NCI-H1694 treated with DMSO at 0.1 percent for 48 hours (cell line): ENCODE measurements at regions not wholly inside any gene's neighbourhood (a gene's known extent, or its start where the extent isn't known, plus 50 kb on each side); places are given as distances from the start of the nearest gene placed in this dataset.
A peak's percentile ranks its signal among the peaks of the same experiment; 100 is the strongest.

Experiments used
- DNase-seq: peaks from one replicate; lab custom pipeline; 2025; lab: John Stamatoyannopoulos, UW

DNA sequence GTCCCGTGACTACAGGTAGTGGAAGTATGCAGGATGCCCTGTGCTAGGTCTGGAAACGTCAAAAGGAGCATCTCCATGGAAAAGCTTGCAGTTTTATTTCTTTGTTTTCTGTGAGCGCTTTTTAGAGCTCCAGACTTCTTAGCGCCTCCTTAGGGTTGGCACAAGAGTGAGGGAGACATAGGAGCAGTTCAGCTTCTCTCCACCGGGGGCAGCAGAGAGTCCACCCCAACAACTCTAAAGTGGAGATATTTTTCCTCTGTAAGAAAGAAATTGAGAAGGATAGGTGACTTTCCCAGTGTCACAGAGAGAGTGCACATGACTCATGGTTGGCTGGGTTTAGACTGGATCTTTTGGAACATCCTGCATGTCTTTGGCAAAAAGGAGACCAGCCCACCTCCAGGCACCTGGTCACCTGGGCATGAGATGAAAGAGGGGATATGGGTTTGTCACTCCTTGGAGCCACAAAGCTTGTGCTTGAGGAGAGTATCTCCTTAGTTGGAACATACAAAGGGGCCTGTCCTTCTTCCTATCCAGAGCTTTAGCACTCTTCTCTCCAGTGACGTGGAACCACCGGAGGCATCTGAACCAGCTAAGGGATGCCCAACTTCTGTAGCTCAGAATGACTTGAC lies 637.7 kb downstream of the SEMA5A start:
- peak; percentile 29 for DNase-seq

DNA sequence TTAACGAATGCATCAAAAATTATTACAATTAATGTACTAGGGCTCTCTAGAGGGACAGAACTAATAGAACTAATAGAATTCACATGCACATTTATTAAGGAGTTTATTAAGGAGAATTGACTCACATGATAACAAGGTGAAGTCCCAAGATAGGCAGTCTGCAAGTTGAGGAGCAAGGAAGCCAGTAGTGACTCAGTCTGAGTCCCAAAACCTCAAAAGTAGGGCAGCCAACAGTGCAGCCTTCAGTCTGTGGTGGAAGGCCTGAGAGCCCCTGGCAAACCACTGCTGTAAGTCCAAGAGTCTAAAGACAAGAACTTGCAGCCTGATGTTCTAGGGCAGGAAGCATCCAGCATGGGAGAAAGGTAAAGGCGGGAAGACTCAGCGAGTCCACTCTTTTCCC lies 633.8 kb downstream of the SEMA5A start:
- DNase-seq: no peak

DNA sequence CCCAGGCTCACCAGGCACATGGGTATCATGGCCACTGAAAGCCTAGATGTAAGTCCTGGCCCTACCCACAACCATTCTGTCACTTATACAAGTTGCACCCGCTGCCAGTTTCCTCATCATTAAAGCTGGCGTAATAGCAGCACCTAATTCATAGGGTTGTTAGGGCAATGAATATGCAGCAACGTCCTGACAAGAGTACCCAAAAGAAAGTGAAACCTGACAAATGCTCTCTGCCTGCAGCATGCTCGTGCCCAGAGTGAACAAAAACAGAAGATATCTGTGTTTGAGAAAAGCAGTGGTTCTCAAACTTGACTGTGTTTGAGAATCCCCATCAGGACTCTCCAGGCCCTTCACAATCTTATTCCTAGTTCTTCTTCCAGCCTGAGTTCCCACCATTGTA lies 632.4 kb downstream of the SEMA5A start:
- DNase-seq: no peak

DNA sequence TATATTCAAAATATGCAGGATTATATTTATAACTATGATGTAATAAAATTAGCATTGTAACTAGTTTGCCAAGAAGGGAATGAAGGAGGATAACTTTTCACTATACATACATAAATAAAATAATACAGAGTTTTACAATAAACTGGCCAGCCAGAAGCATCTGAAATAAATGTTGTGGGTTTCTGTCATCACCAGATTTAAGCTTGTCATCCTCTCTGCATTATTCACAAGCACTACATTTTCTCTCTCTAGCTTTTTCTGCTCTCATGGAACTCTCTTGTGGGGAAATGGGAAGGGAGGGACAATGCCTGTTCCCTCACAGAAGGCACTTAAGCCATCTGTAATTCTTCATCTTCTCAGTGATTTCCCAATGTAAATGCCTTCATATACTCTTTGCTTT lies 626.8 kb downstream of the SEMA5A start:
- DNase-seq: no peak

DNA sequence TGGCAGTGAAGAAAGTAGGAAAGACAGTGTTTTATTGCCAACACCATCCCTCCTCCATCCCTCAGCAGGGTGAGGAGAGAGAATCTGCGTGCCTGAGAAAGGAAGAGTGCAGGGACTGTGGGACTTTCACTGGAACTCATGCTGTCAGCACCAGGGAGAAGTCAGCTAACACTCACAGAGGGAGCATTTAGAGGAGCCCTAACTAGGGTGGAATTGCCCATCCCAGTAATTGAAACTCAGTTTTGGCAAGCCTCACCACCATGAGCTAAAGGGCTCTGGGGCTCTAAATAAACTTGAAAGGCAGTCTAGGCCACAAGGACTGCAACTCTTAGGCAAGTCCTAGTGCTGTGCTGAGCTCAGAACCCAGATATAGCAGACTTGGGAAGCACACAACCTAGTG lies 622.3 kb downstream of the SEMA5A start:
- no peak for DNase-seq

DNA sequence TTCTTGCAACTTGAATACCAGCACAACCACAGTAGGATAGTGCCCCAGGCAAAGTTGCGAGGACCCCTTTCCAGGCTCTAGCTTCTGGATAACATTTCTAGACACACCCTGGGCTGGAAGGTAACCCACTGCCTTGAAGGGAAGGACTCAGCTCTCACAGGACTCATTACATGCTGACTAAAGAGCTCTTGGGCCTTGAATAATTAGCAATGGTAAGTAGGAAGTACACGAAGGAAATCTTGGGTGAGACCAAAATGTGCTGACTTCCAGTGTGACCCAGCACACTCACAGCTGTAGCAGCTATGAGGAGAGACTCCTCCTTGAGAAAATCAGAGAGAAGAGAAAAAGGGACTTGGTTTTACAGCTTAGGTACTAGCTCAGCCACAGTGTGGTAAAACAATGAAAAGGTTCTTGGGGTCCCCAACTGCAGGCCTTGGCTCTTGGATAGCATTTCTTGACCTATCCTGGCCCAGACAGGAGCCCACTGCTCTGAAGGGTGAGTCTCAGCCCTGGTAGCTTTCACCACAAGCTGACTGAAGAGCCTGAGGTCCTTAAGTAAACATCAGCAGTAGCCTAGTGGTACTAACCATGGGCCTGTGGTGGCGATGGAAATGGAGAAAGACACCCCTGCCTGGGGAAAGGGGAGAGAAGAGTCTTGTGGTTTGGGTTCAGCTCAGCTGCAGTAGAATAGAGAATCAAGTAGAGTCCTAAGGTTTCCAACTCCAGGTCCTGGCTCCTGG lies 621.7 kb downstream of the SEMA5A start:
- no peak for DNase-seq

DNA sequence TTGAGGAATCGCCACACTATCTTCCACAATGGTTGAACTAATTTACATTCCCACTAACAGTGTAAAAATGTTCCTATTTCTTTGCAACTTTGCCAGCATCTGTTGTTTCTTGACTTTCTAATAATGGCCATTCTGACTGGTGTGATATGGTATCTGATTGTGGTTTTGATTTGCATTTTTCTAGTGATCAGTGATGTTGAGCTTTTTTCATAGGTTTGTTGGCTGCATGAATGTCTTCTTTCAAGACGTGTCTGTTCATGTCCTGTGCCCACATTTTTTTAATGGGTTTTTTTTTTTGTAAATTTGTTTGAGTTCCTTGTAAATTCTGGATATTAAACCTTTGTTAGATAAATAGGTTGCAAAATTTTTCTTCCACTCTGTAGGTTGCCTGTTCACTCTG lies 615.9 kb downstream of the SEMA5A start:
- no peak for DNase-seq

DNA sequence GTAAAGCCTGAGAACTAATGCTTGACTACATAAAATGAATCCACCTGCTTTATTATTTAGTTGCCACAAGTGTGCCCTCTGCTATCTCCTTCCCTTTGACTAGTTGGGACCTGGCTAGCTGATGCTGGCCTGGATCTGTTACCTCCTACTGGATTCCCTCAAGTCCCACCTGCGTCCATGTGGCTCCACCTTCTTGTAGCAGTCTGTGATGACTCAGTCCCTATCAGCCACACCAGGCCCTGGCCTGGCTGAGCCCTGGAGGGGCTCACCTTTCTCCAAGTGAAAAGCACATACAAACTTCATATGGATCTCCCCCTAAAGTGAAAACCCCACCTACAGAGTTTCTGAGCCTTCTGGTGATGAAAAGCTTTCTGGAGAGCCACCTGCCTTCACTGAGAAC lies 611.4 kb downstream of the SEMA5A start:
- no peak for DNase-seq

DNA sequence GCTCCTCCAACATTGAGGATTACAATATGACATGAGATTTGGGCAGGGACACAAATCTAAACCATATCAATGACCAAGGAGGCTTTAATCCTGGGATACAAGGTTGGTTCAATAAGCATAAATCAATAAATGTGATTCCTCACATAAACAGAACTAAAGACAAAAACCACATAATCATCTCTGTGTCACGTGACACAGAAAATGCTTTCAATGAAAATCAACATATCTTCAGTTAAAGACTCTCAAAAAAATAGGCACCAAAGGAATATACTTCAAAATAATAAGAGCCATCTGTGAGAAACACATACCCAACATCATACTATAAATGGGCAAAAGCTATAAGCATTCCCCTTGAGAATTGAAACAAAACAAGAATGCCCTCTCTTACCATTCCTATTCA lies 604.9 kb downstream of the SEMA5A start:
- no peak for DNase-seq

DNA sequence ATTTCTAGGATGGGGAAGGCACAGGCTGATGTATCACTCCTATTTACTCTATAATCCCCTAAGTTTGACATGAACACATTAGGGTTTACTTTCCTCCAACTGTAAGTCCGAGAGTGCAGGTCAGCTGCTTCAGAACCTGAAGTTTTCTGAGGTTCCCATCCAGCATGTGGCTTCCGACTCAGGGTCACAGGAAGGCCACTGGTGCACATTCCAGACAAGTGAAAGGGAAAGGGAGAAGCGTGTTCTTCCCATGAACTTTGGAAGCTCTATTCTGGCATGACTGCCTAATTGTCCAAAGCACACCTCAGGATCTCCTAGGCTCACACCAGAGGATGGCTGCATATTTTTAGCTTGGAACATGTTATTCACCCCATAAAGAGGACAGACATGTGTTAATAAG lies 602.6 kb downstream of the SEMA5A start:
- DNase-seq: no peak

DNA sequence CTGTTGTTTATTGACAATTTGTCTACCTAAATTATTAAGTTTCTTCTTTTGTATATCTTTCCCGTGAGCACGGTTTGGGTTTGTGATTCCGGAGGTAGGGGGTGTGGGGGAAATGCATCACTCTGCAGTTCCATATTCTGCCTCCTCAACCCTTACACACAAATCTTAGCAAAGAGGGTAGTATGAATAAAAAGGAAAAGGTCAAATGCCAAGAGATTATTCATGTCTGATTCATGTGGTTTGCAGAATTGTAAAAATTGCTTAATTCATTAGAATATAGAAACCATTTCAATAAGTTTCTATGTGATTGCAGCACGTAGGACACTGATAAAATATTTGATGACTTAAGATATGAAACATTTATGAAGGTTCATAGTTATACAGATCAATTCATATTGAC lies 601.9 kb downstream of the SEMA5A start:
- no peak for DNase-seq

DNA sequence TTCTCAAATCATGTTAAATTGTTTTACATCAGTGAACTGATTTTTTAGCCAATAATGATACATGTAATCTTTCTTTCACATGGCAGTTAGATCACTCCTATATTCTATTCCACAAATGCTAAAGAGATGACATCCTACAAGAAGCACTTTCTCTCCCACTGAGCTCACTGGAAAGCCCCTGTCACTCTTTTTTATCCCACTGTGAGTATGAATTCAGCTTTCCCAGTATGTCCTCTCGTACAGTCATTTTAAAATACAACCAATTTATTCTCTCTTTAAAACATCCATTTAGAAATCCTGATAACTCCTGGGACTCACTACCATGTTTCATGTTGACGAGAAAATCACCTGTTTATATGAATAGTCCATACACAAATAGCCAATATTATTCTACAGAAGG lies 599.9 kb downstream of the SEMA5A start:
- DNase-seq: no peak

DNA sequence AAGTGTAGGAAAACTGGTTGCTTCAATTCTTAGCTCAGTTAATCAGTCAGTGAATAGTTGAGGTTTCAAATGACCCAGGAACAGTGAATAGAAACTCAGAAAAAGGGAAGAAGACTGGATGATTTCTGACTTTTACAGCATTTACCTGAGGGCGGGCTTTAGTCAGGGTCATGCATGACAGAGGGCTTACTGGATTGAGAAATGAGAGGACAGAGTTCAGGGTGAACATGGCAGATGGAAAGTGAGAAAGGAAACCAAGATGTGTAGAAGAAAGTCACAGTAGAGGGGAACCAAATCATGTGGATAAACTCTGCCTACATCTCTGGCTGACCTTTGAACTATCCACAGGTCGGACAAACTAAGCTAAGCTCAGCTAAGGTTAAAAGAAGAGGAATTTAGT lies 596.0 kb downstream of the SEMA5A start:
- no peak for DNase-seq

DNA sequence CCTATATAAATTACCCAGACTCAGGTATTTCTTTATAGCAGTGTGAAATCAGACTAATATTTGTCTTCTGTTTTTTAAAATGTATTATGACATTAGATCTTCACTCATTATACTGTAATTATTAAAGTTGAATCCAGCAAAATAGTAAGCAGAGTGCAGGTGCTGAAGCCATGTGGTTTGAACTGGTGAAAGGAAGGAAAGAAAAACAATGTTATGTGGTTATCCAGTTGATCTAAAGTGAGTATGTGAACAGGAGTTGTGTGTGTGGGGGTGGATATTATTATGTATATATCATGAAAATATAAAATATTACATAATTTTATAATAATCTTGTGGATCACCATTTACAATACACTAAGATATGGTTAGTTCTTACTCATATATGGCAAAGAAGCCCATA lies 593.7 kb downstream of the SEMA5A start:
- no peak for DNase-seq

DNA sequence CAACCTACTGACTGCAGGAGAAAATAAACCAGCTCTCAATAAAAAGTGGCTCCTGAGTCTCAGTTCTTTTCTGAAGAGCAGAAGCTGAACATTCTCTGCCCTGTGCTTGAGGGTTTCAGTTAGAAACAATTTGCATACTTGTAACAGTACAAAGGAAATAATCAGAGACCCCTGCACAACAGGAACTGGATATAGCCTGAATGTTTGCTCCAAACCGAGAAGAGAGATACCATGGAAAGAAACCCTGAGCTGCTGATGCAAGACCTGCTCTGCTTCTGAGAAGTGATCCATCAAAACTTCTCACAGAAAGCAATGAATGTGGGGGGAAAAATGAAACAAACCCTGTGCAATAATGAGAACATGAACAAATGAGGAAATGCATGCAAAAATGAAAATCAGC lies 592.9 kb downstream of the SEMA5A start:
- no peak for DNase-seq

DNA sequence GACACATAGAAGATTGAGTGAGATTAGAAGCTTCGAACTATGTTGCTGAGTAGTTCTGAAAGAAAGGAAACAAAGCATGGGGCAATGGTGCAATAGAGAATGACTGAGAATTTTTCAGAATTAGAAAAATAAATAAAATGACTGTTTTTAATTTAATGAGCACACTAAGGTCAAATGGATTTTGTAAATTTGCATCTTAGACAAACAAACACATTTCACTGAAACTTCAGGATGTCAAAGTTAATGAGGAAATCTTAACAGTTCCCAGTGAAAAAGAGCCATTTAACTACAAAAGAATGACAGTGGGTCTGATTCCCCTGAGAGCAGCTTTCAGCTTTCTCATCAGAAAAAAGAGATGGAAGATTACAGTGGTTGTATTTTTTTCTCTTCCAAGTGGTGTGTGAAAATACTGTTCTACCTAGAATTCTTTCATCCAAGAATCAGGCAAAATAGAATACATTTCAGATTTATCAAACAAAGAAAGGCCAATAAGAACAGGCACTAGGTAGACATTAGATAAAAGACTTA lies 591.9 kb downstream of the SEMA5A start:
- DNase-seq: no peak

DNA sequence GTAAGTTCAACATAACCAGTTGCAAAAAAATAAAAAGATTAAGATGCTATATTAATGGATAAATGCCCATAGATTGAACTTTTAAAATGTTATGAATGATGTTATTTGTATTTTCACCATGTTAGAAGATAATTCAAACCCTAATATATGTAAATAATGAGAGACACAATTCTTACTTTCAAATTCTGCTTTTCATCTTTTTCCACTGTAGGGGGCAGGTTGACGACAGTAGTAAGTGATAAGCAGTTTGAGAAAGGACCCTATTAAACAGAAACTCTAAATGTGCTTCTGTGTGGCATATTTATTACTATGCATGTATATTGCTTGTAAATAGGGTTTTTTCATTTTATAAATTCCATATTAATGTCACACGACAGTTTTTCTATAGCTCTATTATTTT lies 591.1 kb downstream of the SEMA5A start:
- DNase-seq: no peak

DNA sequence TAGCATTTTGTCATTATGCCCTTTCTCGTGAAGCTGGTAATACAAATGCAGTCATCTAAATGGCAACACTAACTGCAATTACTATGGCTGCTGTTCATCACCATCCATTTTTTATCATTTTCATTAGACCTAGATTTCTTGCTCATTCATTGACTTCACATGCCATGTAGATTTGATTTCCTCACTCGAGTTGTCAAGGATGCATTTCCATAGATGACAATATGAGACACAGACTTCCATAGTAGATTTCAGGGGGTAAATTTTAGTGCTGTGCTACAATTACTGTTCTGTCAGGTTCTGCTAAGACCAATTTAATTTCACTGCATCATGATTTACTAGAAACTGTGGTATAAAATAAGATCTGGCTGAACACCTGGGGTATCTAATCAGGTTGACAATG lies 589.2 kb downstream of the SEMA5A start:
- DNase-seq: no peak

DNA sequence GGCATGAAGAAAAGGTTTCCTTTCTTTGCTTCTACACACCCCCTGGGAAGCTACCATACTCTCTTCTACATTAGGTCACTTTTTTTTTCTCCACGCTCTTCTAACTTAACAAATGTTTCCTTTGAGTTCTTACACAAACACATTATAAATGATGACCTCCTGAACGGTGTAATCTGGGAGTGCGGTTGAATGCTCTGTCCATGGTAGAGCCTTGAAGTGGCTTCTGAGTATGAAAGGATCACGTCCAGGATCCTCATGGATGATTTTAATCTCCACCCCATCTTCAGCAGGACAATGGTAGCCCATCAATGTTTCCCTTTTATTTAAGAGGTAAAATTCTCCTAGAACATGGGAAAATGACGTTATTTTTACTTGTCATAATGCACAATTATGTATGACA lies 587.3 kb downstream of the SEMA5A start:
- no peak for DNase-seq

DNA sequence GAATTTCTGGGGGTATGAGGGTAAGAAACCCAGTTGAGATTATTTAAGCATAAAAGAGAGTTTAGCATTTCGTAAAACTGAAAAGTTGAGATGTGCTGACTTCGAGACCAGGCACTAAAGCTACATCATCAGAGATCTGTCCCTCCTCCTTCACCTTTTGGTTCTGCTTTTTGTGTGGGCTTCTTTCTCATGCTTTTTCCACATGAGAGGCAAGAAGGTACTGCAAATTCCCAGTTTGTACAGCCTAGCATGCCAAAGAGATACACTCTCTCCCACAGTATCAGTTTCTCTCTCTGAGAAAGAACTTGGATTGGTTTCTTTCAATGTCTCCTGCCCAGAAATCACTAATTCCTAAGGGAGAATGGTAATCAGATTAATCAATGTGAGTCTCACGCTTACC lies 584.7 kb downstream of the SEMA5A start:
- DNase-seq: no peak

DNA sequence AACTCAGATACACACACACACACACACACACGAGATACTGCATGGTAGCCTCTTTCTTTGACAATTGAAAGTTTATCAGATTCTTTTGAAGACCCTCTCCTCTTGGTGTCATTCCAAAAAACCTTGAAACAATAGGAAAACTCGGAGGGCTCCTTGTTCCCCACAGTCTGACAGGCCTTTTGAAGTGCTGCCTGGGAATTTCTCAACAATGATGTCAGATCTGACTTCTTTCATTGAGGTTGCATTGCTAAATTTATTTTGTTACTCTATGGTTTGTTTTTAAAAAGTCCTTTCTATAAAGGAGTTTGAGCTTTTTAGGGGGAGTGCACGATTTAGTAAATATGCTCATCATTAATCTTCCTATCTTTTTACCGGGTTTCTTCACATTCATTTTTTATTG lies 583.9 kb downstream of the SEMA5A start:
- DNase-seq: no peak

DNA sequence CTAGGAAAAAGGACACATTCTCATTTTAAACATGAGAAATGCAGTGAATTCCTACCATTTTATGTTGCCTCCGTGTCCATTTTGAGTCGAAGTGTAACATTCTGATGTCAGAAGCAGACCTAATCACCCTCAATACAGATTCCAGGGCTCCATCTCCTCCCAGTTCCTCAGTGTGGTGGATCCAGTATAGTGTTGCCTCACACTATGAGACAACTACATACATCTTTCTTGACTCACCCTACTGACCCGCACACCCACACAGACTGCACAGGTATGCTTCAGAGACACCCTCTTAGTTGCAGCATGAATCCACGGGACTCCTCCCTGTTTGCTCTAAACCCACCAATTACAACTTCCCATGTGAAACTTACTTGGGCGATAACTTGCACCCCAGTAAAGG lies 564.9 kb downstream of the SEMA5A start:
- DNase-seq: no peak

DNA sequence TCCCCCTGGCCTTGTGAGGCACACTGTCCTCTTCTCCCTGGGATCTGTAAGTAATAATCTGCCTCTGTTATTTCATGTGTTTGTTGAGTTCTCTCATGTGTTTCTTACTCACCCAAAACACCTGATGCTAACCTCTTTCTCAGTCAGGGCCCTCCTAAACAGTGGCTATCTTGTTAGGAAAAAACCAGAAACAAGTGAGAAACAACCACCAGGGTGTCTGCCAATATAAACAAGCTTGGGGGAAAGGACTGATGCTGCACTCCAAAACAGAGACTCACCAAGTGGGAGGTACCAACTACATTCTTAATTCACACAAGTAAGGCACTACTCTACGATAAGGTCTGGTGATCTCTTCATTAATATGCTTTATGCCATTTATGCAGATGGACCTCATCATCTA lies 564.4 kb downstream of the SEMA5A start:
- no peak for DNase-seq

DNA sequence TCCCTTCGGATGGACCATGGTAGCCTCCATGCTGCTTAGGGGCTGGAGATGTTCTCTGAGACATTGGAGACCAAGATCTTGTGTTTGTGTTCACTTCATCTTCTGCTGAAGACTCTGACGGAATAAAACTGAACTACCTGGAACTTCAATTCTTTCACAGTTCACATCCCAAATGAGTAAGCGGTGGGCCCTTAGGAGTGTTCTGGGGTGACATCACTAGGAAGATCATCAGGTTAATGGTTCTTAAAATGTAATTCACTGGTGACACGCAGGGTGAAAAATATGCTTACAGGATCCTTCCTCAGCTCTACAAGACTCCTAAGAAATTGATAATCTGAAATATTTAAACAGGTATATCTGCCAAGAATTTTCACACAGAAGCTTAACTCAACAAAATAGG lies 561.5 kb downstream of the SEMA5A start:
- no peak for DNase-seq
